Mesodermal cell (in vitro differentiated cells): ENCODE measurements at regions not wholly inside any gene's neighbourhood (a gene's known extent, or its start where the extent isn't known, plus 50 kb on each side); places are given as distances from the start of the nearest gene placed in this dataset.

Experiments
- H3K27ac ChIP-seq: 2 replicates; pipeline ENCODE4 v1.7.0; 2013; ENCODE audit warnings: mild to moderate bottlenecking, low read depth, low read length, moderate library complexity; ENCODE audit not compliant: severe bottlenecking
- H3K36me3 ChIP-seq: 2 replicates; pipeline ENCODE4 v1.7.1; 2013; ENCODE audit warnings: mild to moderate bottlenecking, low read length, moderate library complexity; ENCODE audit not compliant: control insufficient read depth, insufficient read depth
- H3K4me1 ChIP-seq: one replicate; pipeline ENCODE4 v1.7.1; 2013; ENCODE audit warnings: mild to moderate bottlenecking, low read length; ENCODE audit not compliant: insufficient read depth, control insufficient read depth, poor library complexity, severe bottlenecking
- H3K4me3 ChIP-seq: 2 replicates; pipeline ENCODE4 v1.7.0; 2013; ENCODE audit warnings: low read length, control low read depth, mild to moderate bottlenecking; ENCODE audit not compliant: insufficient read depth, poor library complexity, severe bottlenecking; ENCODE audit errors: extremely low read depth
- H3K9me3 ChIP-seq: 2 replicates; pipeline ENCODE4 v1.7.1; 2013; ENCODE audit warnings: mild to moderate bottlenecking, low read length, moderate library complexity; ENCODE audit not compliant: control insufficient read depth
- WGBS, 2 experiments: methylation state at CpG; one replicate each; pipeline ENCODE4 v1.1.5; 2013; ENCODE audit warnings: missing lambda C conversion rate in 2 of 2; ENCODE audit not compliant: insufficient coverage in 2 of 2; 5-methylcytosine and 5-hydroxymethylcytosine counted together

DNA sequence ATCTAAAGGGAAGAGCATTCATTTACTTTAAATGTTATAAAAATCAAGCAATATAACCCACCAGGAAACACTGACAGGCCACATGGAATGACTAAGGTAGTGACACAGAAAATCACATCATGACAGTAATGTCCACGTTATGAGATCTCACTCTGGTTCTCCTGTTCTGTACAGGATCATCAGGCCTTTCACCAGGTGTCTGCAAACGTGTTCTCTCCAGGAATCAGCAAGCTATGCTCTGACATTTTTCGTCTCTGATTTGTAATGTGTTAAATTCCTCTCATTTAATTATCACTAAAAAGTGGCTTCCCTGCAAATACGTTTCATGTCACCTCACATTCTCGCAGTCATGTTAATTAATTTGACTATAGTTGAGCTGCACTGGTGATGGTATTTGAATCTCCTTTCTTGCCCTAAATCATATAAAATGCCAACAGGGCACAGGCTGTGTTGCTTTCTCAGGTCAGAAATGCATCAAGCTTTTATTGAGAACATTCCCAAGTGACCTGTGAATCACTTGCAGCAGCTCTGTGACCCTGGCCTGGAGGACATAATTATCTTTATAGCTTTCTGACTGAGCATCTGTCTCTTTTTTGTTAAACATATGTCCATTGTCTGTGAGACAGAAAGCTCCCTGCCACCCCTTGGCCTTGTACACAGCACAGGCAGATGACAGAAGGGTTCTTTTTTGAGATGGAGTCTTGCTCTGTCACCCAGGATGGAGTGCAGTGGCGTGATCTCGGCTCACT lies 196.2 kb downstream of the DIRAS2 start:
- 85 to 95% methylated on average over 3 to 4 of the region's 7 CpGs for WGBS, 2 experiments
- H3K27ac ChIP-seq, result no peak overlapping the region
- H3K9me3 ChIP-seq, result peaks cover 3% of the 10 kb centered on the region
- no peak overlapping the region for H3K4me3 ChIP-seq
- no peaks in the 10 kb centered on the region for H3K36me3 ChIP-seq
- no peaks in the 10 kb centered on the region for H3K4me1 ChIP-seq

DNA sequence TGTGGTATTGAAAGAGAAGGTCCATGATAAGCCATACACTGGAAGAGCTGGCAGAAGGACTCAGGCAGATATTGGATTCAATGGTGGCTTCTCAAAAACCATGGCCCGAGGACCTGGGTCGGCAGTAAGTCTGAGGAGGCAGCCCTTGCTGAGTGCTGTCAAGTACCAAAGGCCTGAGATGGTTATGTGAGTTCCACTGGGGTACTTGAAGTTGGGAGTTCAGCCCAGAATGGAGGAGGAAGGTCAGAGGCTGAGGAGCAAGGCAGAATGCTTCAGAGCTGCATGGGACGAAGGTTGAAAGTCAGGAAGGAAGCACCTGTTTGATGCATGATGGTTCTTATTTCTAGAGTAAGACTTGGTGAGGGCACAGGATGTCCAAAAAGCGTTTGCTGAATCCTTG lies 194.9 kb downstream of the DIRAS2 start:
- 83 to 94% methylated on average over 2 to 4 of the region's 4 CpGs for WGBS, 2 experiments
- H3K36me3 ChIP-seq, result no peaks in the 10 kb centered on the region

DNA sequence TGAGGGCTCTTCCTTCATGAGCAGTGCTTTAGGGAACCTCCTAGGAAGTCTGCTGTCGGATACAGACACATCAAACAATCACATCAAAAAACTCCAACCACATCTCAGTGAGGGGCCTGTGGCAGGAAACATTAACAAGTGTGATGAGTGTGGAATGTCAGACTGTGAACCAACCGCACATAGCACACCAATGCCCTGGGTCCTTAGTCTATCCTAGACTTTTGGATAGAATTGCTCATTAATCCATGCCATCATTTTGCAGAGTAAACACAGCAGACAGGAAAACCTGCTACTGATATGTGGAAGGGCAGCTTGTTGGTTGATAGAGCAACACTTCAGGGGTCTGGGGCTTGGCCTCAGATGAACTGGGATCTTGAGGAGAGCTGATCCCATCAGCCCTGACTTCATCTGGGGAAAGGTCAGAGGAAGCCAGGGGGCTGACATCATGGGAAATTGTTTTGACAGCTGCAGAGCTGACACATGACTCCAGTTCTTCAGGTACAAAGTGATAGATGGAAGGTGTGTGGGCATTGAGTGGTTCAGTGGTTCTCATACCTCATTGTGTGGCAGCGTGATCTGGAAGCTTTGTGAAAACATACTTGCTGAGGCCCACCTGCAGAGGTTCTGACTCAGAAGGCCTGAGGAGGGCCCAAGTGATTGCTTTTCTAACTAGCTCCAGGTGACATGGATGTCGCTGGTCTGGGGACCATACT lies 193.3 kb downstream of the DIRAS2 start:
- Histone ChIP-seq H3K36me3 (no peaks in the 10 kb centered on the region), H3K9me3 (no peaks in the 10 kb centered on the region), H3K4me3 (no peak overlapping the region), H3K4me1 (no peaks in the 10 kb centered on the region), H3K27ac (no peak overlapping the region)
- WGBS, 2 experiments, result 78 to 80% methylated on average over 2 of the region's 4 CpGs

More for the DNA sequence above, 194.9 kb downstream of the DIRAS2 start:
- Histone ChIP-seq H3K9me3 (peaks cover 3% of the 10 kb centered on the region), H3K4me1 (no peaks in the 10 kb centered on the region), H3K4me3 (no peak overlapping the region), H3K27ac (no peak overlapping the region)

GRCh38 chr9:90451804-90452203 lies 190.8 kb downstream of the DIRAS2 start:
- Histone ChIP-seq H3K4me3 (no peak overlapping the region), H3K27ac (no peak overlapping the region), H3K9me3 (no peaks in the 10 kb centered on the region), H3K36me3 (no peaks in the 10 kb centered on the region), H3K4me1 (no peaks in the 10 kb centered on the region)
- WGBS, 2 experiments, result no CpG with 5 or more reads among the region's 1 CpG

DNA sequence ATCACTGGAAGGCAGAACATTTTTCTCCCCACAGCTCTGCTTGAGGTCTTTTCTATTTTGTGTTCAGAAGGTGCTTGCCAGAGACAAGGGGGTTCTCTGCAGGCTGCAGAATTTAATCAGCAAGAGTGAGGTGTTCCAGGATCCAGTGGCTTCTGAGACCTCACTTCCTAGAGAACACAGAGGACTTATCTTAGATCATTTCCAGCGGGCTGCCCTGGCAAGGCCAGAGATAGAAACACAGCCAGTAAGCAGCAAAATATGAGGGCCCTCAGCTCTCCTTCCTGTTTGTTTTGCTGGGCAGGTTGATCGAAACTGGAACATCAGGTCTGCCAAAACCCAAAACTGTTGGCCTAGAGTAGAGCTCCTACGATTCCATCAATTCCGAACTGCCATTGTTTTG lies 187.3 kb downstream of the DIRAS2 start:
- WGBS, 2 experiments, result 86 to 100% methylated on average over 2 of the region's 4 CpGs
- Histone ChIP-seq H3K36me3 (no peaks in the 10 kb centered on the region), H3K4me1 (no peaks in the 10 kb centered on the region), H3K27ac (no peak overlapping the region), H3K9me3 (no peaks in the 10 kb centered on the region), H3K4me3 (no peak overlapping the region)

DNA sequence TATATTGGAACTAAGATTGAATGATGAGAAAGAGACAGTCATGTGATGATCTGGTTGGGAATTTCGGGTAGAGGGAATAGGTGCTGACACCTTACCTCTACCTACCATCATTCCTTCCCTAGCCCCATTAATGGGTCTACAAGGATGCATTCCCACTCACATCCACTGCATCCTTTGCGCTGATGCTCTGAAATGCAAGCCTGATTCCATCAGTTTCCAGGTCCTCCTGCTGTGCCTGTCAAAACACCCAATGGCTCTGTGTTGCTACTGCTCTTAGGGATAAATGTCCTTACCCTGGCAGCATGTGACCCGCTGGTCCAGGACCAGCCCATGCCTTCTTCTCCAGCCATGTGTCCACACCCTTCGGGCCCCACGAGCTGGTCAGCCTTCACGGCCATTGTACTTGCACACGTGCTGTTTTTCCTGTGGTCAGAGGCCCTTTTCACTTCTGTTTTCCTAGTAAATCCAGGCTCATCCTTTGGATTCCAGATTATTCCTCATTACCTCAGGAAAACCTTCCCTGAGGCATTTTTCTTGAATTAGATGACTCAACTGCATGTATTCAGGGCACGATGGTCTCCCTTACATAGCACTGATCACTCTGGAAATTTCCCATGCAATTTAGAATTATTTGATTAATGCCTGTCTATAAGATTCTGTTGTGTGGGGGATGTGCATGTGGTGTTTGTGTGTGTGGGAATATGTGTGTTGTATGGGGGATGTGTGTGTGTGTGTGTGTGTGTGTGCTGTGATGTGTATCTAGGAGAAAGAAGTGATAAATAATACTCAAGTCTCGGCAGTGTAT lies 185.0 kb downstream of the DIRAS2 start:
- H3K4me3 ChIP-seq, result no peak overlapping the region
- 88 to 91% methylated on average over 7 to 8 of the region's 9 CpGs for WGBS, 2 experiments
- H3K4me1 ChIP-seq, result no peaks in the 10 kb centered on the region
- no peak overlapping the region for H3K27ac ChIP-seq
- no peaks in the 10 kb centered on the region for H3K9me3 ChIP-seq
- H3K36me3 ChIP-seq, result no peaks in the 10 kb centered on the region

GRCh38 chr9:90458485-90458884 lies 184.1 kb downstream of the DIRAS2 start:
- Histone ChIP-seq H3K36me3 (no peaks in the 10 kb centered on the region), H3K9me3 (no peaks in the 10 kb centered on the region), H3K27ac (no peak overlapping the region), H3K4me1 (no peaks in the 10 kb centered on the region), H3K4me3 (no peak overlapping the region)
- 85 to 90% methylated on average over 2 of the region's 4 CpGs for WGBS, 2 experiments

GRCh38 chr9:90459321-90459720 lies 183.3 kb downstream of the DIRAS2 start:
- 70 to 80% methylated on average over 1 to 2 of the region's 4 CpGs for WGBS, 2 experiments
- no peak overlapping the region for H3K4me3 ChIP-seq

DNA sequence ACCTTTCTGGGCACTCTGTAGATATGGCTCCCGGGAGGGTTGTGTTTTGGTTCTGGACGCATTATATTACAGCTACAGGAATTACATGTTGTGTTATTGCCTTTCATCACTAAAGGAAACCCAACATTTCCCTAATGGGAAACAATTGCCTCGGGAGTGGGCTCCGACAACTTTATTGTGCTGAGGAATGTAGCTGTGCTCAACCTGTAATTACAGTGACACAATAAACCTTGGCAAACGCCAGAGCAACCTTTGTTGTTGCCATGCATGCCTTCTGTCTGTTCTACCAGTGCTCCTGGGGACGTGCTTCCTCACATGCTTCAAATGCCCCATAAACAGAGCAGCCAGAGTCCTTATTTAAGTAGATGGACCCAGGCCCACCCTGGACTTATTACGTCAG lies 182.4 kb downstream of the DIRAS2 start:
- H3K36me3 ChIP-seq, result no peaks in the 10 kb centered on the region
- no peaks in the 10 kb centered on the region for H3K9me3 ChIP-seq
- H3K4me1 ChIP-seq, result no peaks in the 10 kb centered on the region
- H3K27ac ChIP-seq, result no peak overlapping the region
- no peak overlapping the region for H3K4me3 ChIP-seq
- WGBS, 2 experiments, result 52 to 67% methylated on average over 1 to 5 of the region's 7 CpGs

More at GRCh38 chr9:90459321-90459720, 183.3 kb downstream of the DIRAS2 start:
- H3K4me1 ChIP-seq, result no peaks in the 10 kb centered on the region
- no peaks in the 10 kb centered on the region for H3K9me3 ChIP-seq
- no peaks in the 10 kb centered on the region for H3K36me3 ChIP-seq
- H3K27ac ChIP-seq, result no peak overlapping the region

- Histone ChIP-seq H3K9me3 (no peaks in the 10 kb centered on the region), H3K36me3 (no peaks in the 10 kb centered on the region), H3K27ac (no peak overlapping the region), H3K4me1 (no peaks in the 10 kb centered on the region), H3K4me3 (no peak overlapping the region)
- WGBS, 2 experiments, result no CpG with 5 or more reads among the region's 2 CpGs
These were observed 177.6 kb downstream of the DIRAS2 start for GRCh38 chr9:90464978-90465377.
